Stomach (tissue), 4 donors: ENCODE measurements at regions not wholly inside any gene's neighbourhood (a gene's known extent, or its start where the extent isn't known, plus 50 kb on each side); places are given as distances from the start of the nearest gene placed in this dataset.

Experiments used
- EP300 ChIP-seq: sonication (generic); formaldehyde crosslinking; IDR thresholded peaks from one replicate; pipeline ENCODE4 v1.6.1; 2017; ENCODE audit warnings: antibody characterized with exemption
- POLR2A ChIP-seq, 4 donors: fragments of 450-650 bp; IDR thresholded peaks; one replicate each; pipeline ENCODE4 v1.6.1; 2016; ENCODE audit warnings: antibody characterized with exemption in 4 of 4, control low read depth in 2 of 4, mild to moderate bottlenecking in 1 of 4, moderate library complexity in 1 of 4
- POLR2AphosphoS5 ChIP-seq, 3 donors: sonication (generic); formaldehyde crosslinking; IDR thresholded peaks; one replicate each; pipeline ENCODE4 v1.6.1; 2016; ENCODE audit warnings: antibody characterized with exemption in 3 of 3
- TF ChIP-seq, protein P1 (sequence below), 7 experiments: fragments of 450-650 bp in 4 of 7; fragments of 200-600 bp in 3 of 7; sonication (generic) in 3 of 7; IDR thresholded peaks; one replicate each; pipeline ENCODE4 v1.5.1; 2016 to 2019; ENCODE audit warnings: antibody characterized with exemption in 7 of 7, control low read depth in 2 of 7, mild to moderate bottlenecking in 1 of 7

DNA sequence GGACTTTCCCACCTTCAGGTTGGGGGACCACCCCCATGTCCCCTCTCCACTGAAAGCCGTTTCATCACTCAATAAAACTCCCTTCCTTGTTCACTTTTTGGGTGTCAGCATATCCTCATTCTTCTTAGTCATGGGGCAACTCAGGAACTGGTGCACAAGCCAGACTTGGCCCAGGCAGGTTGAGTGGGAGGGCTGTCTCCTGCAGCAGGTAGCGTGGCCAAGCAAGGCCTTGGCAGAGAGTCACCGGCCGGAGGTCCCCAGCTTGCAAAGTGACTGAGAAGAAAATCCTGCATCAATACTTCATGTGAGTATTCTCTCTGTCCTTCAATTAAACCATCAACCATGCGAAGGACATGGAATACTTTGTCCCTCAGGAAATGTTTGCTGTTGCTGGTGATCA, 148.9 kb downstream of the RHOU start:
- TF ChIP-seq, protein P1, sequence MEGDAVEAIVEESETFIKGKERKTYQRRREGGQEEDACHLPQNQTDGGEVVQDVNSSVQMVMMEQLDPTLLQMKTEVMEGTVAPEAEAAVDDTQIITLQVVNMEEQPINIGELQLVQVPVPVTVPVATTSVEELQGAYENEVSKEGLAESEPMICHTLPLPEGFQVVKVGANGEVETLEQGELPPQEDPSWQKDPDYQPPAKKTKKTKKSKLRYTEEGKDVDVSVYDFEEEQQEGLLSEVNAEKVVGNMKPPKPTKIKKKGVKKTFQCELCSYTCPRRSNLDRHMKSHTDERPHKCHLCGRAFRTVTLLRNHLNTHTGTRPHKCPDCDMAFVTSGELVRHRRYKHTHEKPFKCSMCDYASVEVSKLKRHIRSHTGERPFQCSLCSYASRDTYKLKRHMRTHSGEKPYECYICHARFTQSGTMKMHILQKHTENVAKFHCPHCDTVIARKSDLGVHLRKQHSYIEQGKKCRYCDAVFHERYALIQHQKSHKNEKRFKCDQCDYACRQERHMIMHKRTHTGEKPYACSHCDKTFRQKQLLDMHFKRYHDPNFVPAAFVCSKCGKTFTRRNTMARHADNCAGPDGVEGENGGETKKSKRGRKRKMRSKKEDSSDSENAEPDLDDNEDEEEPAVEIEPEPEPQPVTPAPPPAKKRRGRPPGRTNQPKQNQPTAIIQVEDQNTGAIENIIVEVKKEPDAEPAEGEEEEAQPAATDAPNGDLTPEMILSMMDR (IDR thresholded peaks at IDR 0.05), result no peak
- TF ChIP-seq EP300 (no peak), POLR2A (IDR thresholded peaks at IDR 0.05) (no peak), POLR2AphosphoS5 (IDR thresholded peaks at IDR 0.05) (no peak)
